PFSK-1 (cell line): ENCODE measurements at regions not wholly inside any gene's neighbourhood (a gene's known extent, or its start where the extent isn't known, plus 50 kb on each side); places are given as distances from the start of the nearest gene placed in this dataset.

Experiments
- FOXP2 ChIP-seq: optimal IDR thresholded peaks from 2 replicates; pipeline ENCODE3; 2011; ENCODE audit warnings: borderline replicate concordance, control low read depth, inconsistent platforms; ENCODE audit not compliant: insufficient read depth; ENCODE audit errors: extremely low read length, extremely low read depth
- POLR2AphosphoS5 ChIP-seq: IDR thresholded peaks from 2 replicates; pipeline ENCODE4 v1.6.1; 2012; ENCODE audit warnings: low read depth, mild to moderate bottlenecking, control low read depth, low read length, moderate library complexity
- REST ChIP-seq, 2 experiments: IDR thresholded peaks; 2 replicates each; pipeline versions ENCODE4 v1.6.1 to v1.8.0; 2011 to 2012; ENCODE audit warnings: low read depth in 2 of 2, low read length in 2 of 2, control low read depth in 1 of 2, inconsistent platforms in 1 of 2, mild to moderate bottlenecking in 1 of 2, moderate library complexity in 1 of 2; ENCODE audit not compliant: insufficient read depth in 1 of 2
- SIN3A ChIP-seq: IDR thresholded peaks from 2 replicates; pipeline ENCODE4 v1.6.1; 2012; ENCODE audit warnings: mild to moderate bottlenecking, low read length, moderate library complexity, borderline replicate concordance; ENCODE audit not compliant: insufficient read depth
- TAF1 ChIP-seq: IDR thresholded peaks from 2 replicates; pipeline ENCODE4 v1.6.1; 2012; ENCODE audit warnings: low read length, control low read depth, borderline replicate concordance; ENCODE audit not compliant: insufficient read depth

- TF ChIP-seq SIN3A (no peak), TAF1 (no peak), POLR2AphosphoS5 (no peak), FOXP2 (no peak), REST (IDR thresholded peaks at IDR 0.05; ENCODE audit: insufficient read depth in 1 of 2, low read depth in 2 of 2, low read length in 2 of 2) (no peak)
Observed at GRCh38 chr2:128425216-128425615, 106.5 kb upstream of the HS6ST1 start.

GRCh38 chr2:128425731-128426620 lies 107.3 kb upstream of the HS6ST1 start:
- TF ChIP-seq SIN3A (no peak), REST (IDR thresholded peaks at IDR 0.05; ENCODE audit: insufficient read depth in 1 of 2, low read depth in 2 of 2, low read length in 2 of 2) (no peak), TAF1 (no peak), FOXP2 (no peak), POLR2AphosphoS5 (no peak)

GRCh38 chr2:128427413-128427755 lies 108.7 kb upstream of the HS6ST1 start:
- TF ChIP-seq SIN3A, result no peak
- no peak for TF ChIP-seq REST (IDR thresholded peaks at IDR 0.05; ENCODE audit: insufficient read depth in 1 of 2, low read depth in 2 of 2, low read length in 2 of 2)
- TF ChIP-seq FOXP2, result no peak
- no peak for TF ChIP-seq POLR2AphosphoS5
- no peak for TF ChIP-seq TAF1

GRCh38 chr2:128428415-128428814 lies 109.7 kb upstream of the HS6ST1 start:
- no peak for TF ChIP-seq SIN3A
- TF ChIP-seq TAF1, result no peak
- no peak for TF ChIP-seq POLR2AphosphoS5
- TF ChIP-seq REST (IDR thresholded peaks at IDR 0.05; ENCODE audit: insufficient read depth in 1 of 2, low read depth in 2 of 2, low read length in 2 of 2), result no peak
- no peak for TF ChIP-seq FOXP2
